HG03175 (cell line): ENCODE measurements at regions not wholly inside any gene's neighbourhood (a gene's known extent, or its start where the extent isn't known, plus 50 kb on each side); places are given as distances from the start of the nearest gene placed in this dataset.
"Not testable (repeated sequence)": the region's sequence is repeated elsewhere in the genome, so short reads cannot be mapped to it uniquely, and the experiment has no call there.

Experiments
- ATAC-seq: cut with Tn5 transposase; IDR thresholded peaks from one replicate; pipeline ENCODE4 v1.9.1; 2021; ENCODE audit warnings: mild to moderate bottlenecking, moderate library complexity; ENCODE audit not compliant: unreplicated experiment

- no peak for ATAC-seq
Observed at GRCh38 chr19:30267332-30267731, 104.9 kb upstream of the ZNF536 start.

GRCh38 chr19:30268601-30269000, 103.6 kb upstream of the ZNF536 start:
- no peak for ATAC-seq

- no peak for ATAC-seq
Observed at GRCh38 chr19:30269638-30270037, 102.5 kb upstream of the ZNF536 start.

GRCh38 chr19:30271816-30272215, 100.4 kb upstream of the ZNF536 start:
- no peak for ATAC-seq

- no peak for ATAC-seq
Observed at GRCh38 chr19:30272554-30272953, 99.6 kb upstream of the ZNF536 start.

- ATAC-seq = no peak
Observed at GRCh38 chr19:30273184-30273583, 99.0 kb upstream of the ZNF536 start.

GRCh38 chr19:30274987-30275386, 97.2 kb upstream of the ZNF536 start:
- no peak for ATAC-seq

GRCh38 chr19:30276011-30276882, 95.9 kb upstream of the ZNF536 start:
- no peak for ATAC-seq

GRCh38 chr19:30276883-30277280, 95.3 kb upstream of the ZNF536 start:
- no peak for ATAC-seq

- no peak for ATAC-seq
Observed at GRCh38 chr19:30277941-30278881, 94.0 kb upstream of the ZNF536 start.

GRCh38 chr19:30278882-30279254, 93.3 kb upstream of the ZNF536 start:
- no peak for ATAC-seq

GRCh38 chr19:30280018-30280417, 92.2 kb upstream of the ZNF536 start:
- ATAC-seq = no peak

GRCh38 chr19:30281906-30282305, 90.3 kb upstream of the ZNF536 start:
- no peak for ATAC-seq

- no peak for ATAC-seq
Observed at GRCh38 chr19:30283556-30283955, 88.6 kb upstream of the ZNF536 start.

- no peak for ATAC-seq
Observed at GRCh38 chr19:30284209-30284608, 88.0 kb upstream of the ZNF536 start.

GRCh38 chr19:30284885-30285284, 87.3 kb upstream of the ZNF536 start:
- no peak for ATAC-seq

GRCh38 chr19:30286378-30286777, 85.8 kb upstream of the ZNF536 start:
- no peak for ATAC-seq

GRCh38 chr19:30287259-30287658, 84.9 kb upstream of the ZNF536 start:
- ATAC-seq = no peak

GRCh38 chr19:30287973-30288372, 84.2 kb upstream of the ZNF536 start:
- no peak for ATAC-seq

- no peak for ATAC-seq
Observed at GRCh38 chr19:30288911-30289310, 83.3 kb upstream of the ZNF536 start.

GRCh38 chr19:30289336-30289735, 82.8 kb upstream of the ZNF536 start:
- ATAC-seq = no peak

GRCh38 chr19:30290805-30291204, 81.4 kb upstream of the ZNF536 start:
- ATAC-seq = not testable (repeated sequence)
